IPS-15b (cell line): ENCODE measurements at regions not wholly inside any gene's neighbourhood (a gene's known extent, or its start where the extent isn't known, plus 50 kb on each side); places are given as distances from the start of the nearest gene placed in this dataset.

Experiments
- H3K27me3 ChIP-seq: one replicate; pipeline ENCODE4 v1.6.1; 2013; ENCODE audit warnings: low read length; ENCODE audit not compliant: control insufficient read depth, insufficient read depth
- H3K36me3 ChIP-seq: one replicate; pipeline ENCODE4 v1.6.1; 2013; ENCODE audit warnings: low read length; ENCODE audit not compliant: control insufficient read depth, insufficient read depth
- H3K4me1 ChIP-seq: one replicate; pipeline ENCODE4 v1.6.1; 2013; ENCODE audit warnings: mild to moderate bottlenecking, low read length; ENCODE audit not compliant: control insufficient read depth, insufficient read depth
- H3K4me3 ChIP-seq: one replicate; pipeline ENCODE4 v1.5.1; 2013; ENCODE audit warnings: low read depth, low read length
- H3K9ac ChIP-seq: one replicate; pipeline ENCODE4 v1.6.1; 2013; ENCODE audit warnings: low read depth, mild to moderate bottlenecking, low read length
- H3K9me3 ChIP-seq: one replicate; pipeline ENCODE4 v1.6.1; 2013; ENCODE audit warnings: mild to moderate bottlenecking, low read length; ENCODE audit not compliant: control insufficient read depth, insufficient read depth

GRCh38 chr4:125101719-125102118 lies 213.0 kb upstream of the FAT4 start:
- Histone ChIP-seq H3K9ac (no peak overlapping the region), H3K36me3 (no peaks in the 10 kb centered on the region), H3K4me3 (no peak overlapping the region), H3K27me3 (no peaks in the 10 kb centered on the region), H3K9me3 (no peaks in the 10 kb centered on the region), H3K4me1 (no peaks in the 10 kb centered on the region)

DNA sequence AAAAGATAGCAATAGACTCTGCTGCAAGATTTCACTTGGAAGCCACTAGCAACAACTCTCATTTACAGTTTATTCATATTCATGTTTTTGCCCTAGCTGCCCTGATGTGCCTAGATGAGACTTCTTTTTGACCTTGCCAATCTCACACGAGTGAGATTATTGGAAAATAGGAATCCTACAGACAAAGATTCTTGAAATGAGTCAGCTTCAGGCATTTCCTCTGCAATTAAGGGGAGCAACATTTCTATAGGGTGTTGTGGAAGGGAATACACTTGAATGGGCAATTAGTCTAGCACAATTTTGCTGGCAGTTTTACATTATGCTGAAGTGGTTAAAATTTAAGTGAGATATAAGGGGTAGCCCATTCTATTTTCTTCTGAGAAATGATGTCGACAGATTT lies 217.0 kb upstream of the FAT4 start:
- Histone ChIP-seq H3K4me1 (no peaks in the 10 kb centered on the region), H3K9me3 (no peaks in the 10 kb centered on the region), H3K36me3 (no peaks in the 10 kb centered on the region), H3K4me3 (no peak overlapping the region), H3K27me3 (no peaks in the 10 kb centered on the region), H3K9ac (no peak overlapping the region)

GRCh38 chr4:125096662-125097061 lies 218.1 kb upstream of the FAT4 start:
- no peaks in the 10 kb centered on the region for H3K4me1 ChIP-seq
- H3K9ac ChIP-seq: no peak overlapping the region

GRCh38 chr4:125091541-125091940 lies 223.2 kb upstream of the FAT4 start:
- Histone ChIP-seq H3K4me3 (no peak overlapping the region), H3K4me1 (no peaks in the 10 kb centered on the region), H3K9ac (no peak overlapping the region), H3K9me3 (no peaks in the 10 kb centered on the region), H3K36me3 (no peaks in the 10 kb centered on the region), H3K27me3 (no peaks in the 10 kb centered on the region)

More at GRCh38 chr4:125096662-125097061, 218.1 kb upstream of the FAT4 start:
- no peaks in the 10 kb centered on the region for H3K9me3 ChIP-seq
- no peak overlapping the region for H3K4me3 ChIP-seq
- H3K27me3 ChIP-seq: no peaks in the 10 kb centered on the region
- no peaks in the 10 kb centered on the region for H3K36me3 ChIP-seq

GRCh38 chr4:125091101-125091500 lies 223.7 kb upstream of the FAT4 start:
- Histone ChIP-seq H3K36me3 (no peaks in the 10 kb centered on the region), H3K9me3 (no peaks in the 10 kb centered on the region), H3K4me3 (no peak overlapping the region), H3K27me3 (no peaks in the 10 kb centered on the region), H3K9ac (no peak overlapping the region), H3K4me1 (no peaks in the 10 kb centered on the region)

DNA sequence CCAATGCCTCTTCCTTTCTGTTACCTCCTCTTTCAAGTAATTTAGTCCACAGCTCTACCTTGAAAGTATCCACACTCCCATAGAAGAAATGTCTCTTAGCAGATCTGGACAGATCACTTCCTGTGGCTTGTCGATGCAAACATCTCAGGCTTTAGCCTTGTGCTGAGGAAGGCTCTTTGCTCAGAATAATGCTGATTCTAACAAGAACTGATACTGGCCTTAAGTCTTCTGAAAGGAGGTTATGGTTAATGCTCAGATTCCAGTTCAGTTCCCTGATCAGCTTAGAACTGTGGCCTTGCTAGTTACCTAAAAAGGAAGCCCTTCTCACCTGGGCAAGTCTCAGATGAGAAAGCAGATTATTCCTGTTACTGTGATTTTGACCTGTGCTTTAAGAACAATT lies 230.1 kb upstream of the FAT4 start:
- no peak overlapping the region for H3K4me3 ChIP-seq
- H3K9me3 ChIP-seq: no peaks in the 10 kb centered on the region
- no peaks in the 10 kb centered on the region for H3K4me1 ChIP-seq
- no peaks in the 10 kb centered on the region for H3K36me3 ChIP-seq
- no peak overlapping the region for H3K9ac ChIP-seq
- H3K27me3 ChIP-seq: no peaks in the 10 kb centered on the region

DNA sequence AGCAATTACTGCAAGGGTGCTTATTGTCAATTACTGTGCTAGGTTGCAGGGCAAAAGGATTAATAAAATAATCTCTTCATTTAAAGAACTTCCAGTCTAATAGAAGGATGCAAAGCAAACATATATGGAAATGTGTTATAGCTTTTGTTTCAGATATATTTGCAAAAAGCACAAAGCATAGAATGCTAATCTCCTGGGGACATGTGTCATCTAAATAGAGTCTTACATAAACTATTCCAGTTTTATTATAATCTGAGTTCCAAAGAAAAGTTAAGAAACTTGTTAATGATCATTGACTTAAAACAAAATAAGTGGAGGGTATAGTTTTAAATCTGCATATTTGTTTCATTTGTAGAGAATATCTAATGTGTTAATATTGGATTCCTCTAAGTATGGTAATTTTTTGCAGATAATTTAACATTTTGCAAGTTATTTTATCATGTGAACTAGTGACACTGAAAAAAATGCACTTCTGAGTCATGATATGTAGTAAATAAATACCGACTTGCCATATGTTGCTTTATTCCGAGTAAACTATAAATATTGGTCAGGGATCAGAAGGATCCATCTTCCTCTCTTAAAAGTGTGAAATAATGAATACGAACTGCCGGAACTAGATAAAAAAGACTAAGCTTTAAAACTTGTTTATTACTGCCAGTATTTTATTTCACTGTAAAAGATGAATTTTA lies 231.9 kb upstream of the FAT4 start:
- H3K36me3 ChIP-seq: no peaks in the 10 kb centered on the region
- no peaks in the 10 kb centered on the region for H3K4me1 ChIP-seq
- H3K27me3 ChIP-seq: no peaks in the 10 kb centered on the region
- H3K9me3 ChIP-seq: no peaks in the 10 kb centered on the region
- H3K4me3 ChIP-seq: no peak overlapping the region
- no peak overlapping the region for H3K9ac ChIP-seq

- no peaks in the 10 kb centered on the region for H3K4me1 ChIP-seq
- H3K36me3 ChIP-seq: no peaks in the 10 kb centered on the region
- no peaks in the 10 kb centered on the region for H3K9me3 ChIP-seq
- H3K27me3 ChIP-seq: no peaks in the 10 kb centered on the region
- no peak overlapping the region for H3K4me3 ChIP-seq
- no peak overlapping the region for H3K9ac ChIP-seq
Observed at GRCh38 chr4:125072269-125072668, 242.5 kb upstream of the FAT4 start.

DNA sequence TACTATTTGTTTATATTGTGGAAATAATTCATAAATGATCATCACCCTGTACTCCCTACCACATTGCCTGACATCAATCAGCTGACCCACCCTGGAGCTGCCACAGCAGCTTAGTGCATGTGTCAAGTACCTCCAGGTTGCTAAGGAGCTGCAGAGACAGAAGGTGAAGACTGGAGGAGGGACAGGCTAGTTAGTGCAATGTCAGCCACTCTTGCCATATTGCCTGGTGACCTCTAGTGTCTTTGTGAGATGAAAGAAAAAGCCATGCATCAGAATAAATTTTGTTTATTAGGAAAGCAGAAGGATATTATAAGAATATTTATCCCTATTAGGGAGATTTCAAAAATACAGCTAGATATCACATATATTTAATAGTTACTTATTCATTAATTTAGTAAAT lies 243.9 kb upstream of the FAT4 start:
- Histone ChIP-seq H3K27me3 (no peaks in the 10 kb centered on the region), H3K9me3 (no peaks in the 10 kb centered on the region), H3K4me1 (no peaks in the 10 kb centered on the region), H3K36me3 (no peaks in the 10 kb centered on the region), H3K4me3 (no peak overlapping the region), H3K9ac (no peak overlapping the region)

- H3K27me3 ChIP-seq: no peaks in the 10 kb centered on the region
- H3K4me1 ChIP-seq: no peaks in the 10 kb centered on the region
- H3K9me3 ChIP-seq: no peaks in the 10 kb centered on the region
- H3K36me3 ChIP-seq: no peaks in the 10 kb centered on the region
- H3K4me3 ChIP-seq: no peak overlapping the region
- no peak overlapping the region for H3K9ac ChIP-seq
Observed at GRCh38 chr4:125062115-125063050, 252.4 kb upstream of the FAT4 start.

GRCh38 chr4:125060376-125060775 lies 254.4 kb upstream of the FAT4 start:
- Histone ChIP-seq H3K9me3 (no peaks in the 10 kb centered on the region), H3K36me3 (no peaks in the 10 kb centered on the region), H3K4me3 (no peak overlapping the region), H3K27me3 (no peaks in the 10 kb centered on the region), H3K9ac (no peak overlapping the region), H3K4me1 (no peaks in the 10 kb centered on the region)

DNA sequence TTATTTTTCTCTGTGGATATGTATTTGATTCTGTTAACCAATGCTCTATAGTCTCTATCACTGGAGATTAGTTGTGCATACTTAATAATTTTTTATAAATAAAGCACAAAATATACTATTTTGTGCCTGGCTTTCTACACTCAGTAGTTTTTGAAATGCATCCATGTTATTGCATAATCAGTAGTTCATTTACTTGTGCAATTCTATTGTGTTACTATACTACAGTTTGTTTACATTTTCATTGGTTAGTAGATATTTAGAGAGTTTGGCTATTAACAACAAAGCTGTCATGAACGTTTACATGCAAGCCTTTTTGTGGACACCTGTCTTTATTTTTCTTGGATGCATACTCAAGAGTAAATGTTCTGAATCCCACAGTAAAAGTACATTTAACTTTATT lies 265.0 kb upstream of the FAT4 start:
- Histone ChIP-seq H3K4me3 (no peak overlapping the region), H3K9me3 (no peaks in the 10 kb centered on the region), H3K9ac (no peak overlapping the region), H3K4me1 (no peaks in the 10 kb centered on the region), H3K27me3 (no peaks in the 10 kb centered on the region), H3K36me3 (no peaks in the 10 kb centered on the region)
